GM13977 (cell line): ENCODE measurements at regions not wholly inside any gene's neighbourhood (a gene's known extent, or its start where the extent isn't known, plus 50 kb on each side); places are given as distances from the start of the nearest gene placed in this dataset.

Experiments
- DNase-seq: peaks from one replicate; pipeline ENCODE4 v3.0.0; 2012; ENCODE audit warnings: low spot score
- CTCF ChIP-seq: IDR thresholded peaks from 2 replicates; pipeline ENCODE4 v1.5.1; 2012; ENCODE audit warnings: mild to moderate bottlenecking, control low read depth; ENCODE audit not compliant: insufficient read depth; ENCODE audit errors: extremely low read depth, missing control alignments
- in situ Hi-C: fragments of 300-500 bp; cut with MboI; formaldehyde crosslinking; loops from one replicate; pipeline ENCODE4 v1.12.0; 2022; ENCODE audit warnings: low sequenced_read_pairs, low pct_unique_long_range_greater_than_20kb, mixed read lengths, inconsistent platforms; ENCODE audit not compliant: unreplicated experiment

DNA sequence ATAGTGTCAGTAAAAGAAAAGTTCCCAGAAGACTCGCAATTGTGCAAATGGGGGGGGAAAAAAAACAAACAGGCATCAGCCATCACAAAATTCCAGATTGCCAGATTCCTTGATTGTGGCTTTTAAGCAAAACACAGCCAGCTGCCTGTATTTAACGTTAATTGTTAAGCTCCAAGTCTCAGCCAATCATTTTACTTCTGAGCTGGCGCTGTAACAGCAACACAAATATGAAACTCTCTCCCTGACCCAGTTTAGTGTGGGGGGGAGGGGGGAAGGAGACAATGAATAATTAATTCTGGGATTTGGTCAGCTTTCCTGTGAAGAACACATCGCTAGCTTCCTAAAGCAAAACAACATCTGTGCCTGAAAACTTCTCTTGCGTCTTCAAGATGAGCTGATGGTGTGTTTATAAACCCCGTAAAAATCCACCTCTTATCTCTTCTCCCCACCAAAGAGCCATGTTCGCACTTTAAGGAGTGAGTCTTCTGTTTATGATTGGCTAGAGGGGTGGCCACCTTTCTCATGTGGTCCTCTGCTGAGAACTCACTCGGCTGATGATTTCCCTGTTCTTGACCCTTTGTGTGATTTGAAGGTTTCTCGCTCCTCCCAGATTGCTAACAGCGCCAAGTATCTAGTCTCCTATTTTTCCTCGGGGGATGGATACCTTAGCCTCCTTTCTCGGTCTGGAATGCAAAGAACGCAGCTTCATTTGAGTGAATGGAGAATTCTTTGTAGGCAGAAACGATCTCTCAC is 160.2 kb upstream of the DAPK1 start:
- in situ Hi-C loops, result loop anchor here (25.0 kb wide), 1 partner anchor 475 kb away; no protein-coding TSS in a partner anchor
- no peak for DNase-seq
- TF ChIP-seq CTCF, result no peak

- DNase-seq, result no peak
- in situ Hi-C loops, result loop anchor here (25.0 kb wide), 1 partner anchor 474 kb away; no protein-coding TSS in a partner anchor
- no peak for TF ChIP-seq CTCF
Observed at GRCh38 chr9:87338088-87338989, 159.3 kb upstream of the DAPK1 start.

- in situ Hi-C loops, result loop anchor here (25.0 kb wide), 1 partner anchor 472 kb away; no protein-coding TSS in a partner anchor
- no peak for TF ChIP-seq CTCF
Observed at GRCh38 chr9:87340391-87340790, 157.3 kb upstream of the DAPK1 start.

GRCh38 chr9:87342743-87343142 is 154.9 kb upstream of the DAPK1 start:
- in situ Hi-C loops, result loop anchor here (25.0 kb wide), 1 partner anchor 470 kb away; no protein-coding TSS in a partner anchor
- TF ChIP-seq CTCF, result no peak
- no peak for DNase-seq

More at GRCh38 chr9:87340391-87340790, 157.3 kb upstream of the DAPK1 start:
- DNase-seq, result no peak

DNA sequence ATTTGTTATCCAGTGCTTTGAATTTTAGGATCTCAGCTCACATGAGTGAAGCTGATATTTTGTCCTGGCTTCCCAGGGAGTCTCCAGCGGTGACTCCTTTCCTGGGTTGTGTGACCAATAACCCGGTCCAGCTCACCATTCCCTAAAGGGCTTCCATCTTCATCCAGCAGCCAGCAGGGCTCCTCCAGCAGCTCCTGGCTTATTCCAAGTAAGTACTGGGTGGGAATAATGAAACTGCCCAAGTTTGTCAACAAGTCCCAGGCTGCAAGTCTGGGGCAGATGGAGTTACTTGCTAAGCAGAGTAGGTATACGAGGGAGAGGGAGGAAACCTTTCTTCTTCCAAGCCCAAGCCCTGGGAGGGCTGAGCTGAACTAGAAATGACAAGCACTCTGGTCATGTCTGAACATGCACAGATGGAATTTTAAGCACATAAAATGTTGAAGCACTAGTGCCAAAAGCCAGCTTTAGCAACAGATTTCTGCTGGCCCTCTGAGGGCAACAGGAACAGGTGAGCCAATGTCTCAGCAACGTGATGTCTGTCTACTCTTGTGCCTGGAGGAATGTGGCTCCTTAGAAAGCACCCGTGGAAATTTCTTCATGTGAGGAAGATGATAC is 153.7 kb upstream of the DAPK1 start:
- in situ Hi-C loops, result loop anchor here (25.0 kb wide), 1 partner anchor 468 kb away; no protein-coding TSS in a partner anchor
- no peak for TF ChIP-seq CTCF
- DNase-seq, result no peak

- in situ Hi-C loops, result loop anchor here (25.0 kb wide), 1 partner anchor 466 kb away; no protein-coding TSS in a partner anchor
- no peak for DNase-seq
- no peak for TF ChIP-seq CTCF
Observed at GRCh38 chr9:87346061-87346665, 151.5 kb upstream of the DAPK1 start.
